Brain microvascular endothelial cell (primary cell): ENCODE measurements at regions not wholly inside any gene's neighbourhood (a gene's known extent, or its start where the extent isn't known, plus 50 kb on each side); places are given as distances from the start of the nearest gene placed in this dataset.

Source experiments
- DNase-seq: peaks from one replicate; pipeline ENCODE4 v3.0.0-alpha.2; 2020
- H3K27ac ChIP-seq: fragments of 250-450 bp; sonication (Bioruptor Pico); 2 replicates; pipeline ENCODE4 v1.5.1; 2020; ENCODE audit warnings: mild to moderate bottlenecking, moderate library complexity
- H3K27me3 ChIP-seq: fragments of 250-450 bp; sonication (Bioruptor Pico); replicated peaks from 2 replicates; pipeline ENCODE4 v1.5.1; 2020; ENCODE audit warnings: mild to moderate bottlenecking
- H3K36me3 ChIP-seq: fragments of 250-450 bp; sonication (Bioruptor Pico); replicated peaks from 2 replicates; pipeline ENCODE4 v1.5.1; 2020; ENCODE audit warnings: mild to moderate bottlenecking
- H3K4me3 ChIP-seq: 2 replicates; pipeline ENCODE4 v1.5.1; 2011; ENCODE audit warnings: low read depth, mild to moderate bottlenecking, control low read depth, low read length, moderate library complexity
- CTCF ChIP-seq: IDR thresholded peaks from 2 replicates; pipeline ENCODE4 v1.5.1; 2011; ENCODE audit warnings: low read depth, mild to moderate bottlenecking, moderate library complexity, low read length, control low read depth, inconsistent platforms; ENCODE audit errors: missing control alignments
- in situ Hi-C: cut with HindIII; loops from 2 replicates; pipeline ENCODE4 v1.10.0; 2017; ENCODE audit warnings: low sequenced_read_pairs, low pct_ligation_motif_present

- DNase-seq: no peak
- Histone ChIP-seq H3K4me3 (no peak overlapping the region), H3K27ac (no peak overlapping the region), H3K36me3 (no peaks in the 10 kb centered on the region), H3K27me3 (no peaks in the 10 kb centered on the region)
- in situ Hi-C loops: no loop called here
- TF ChIP-seq CTCF: no peak
Observed at GRCh38 chr5:56616454-56617160, 198.7 kb upstream of the MAP3K1 start.

GRCh38 chr5:56615361-56616153 lies 199.8 kb upstream of the MAP3K1 start:
- TF ChIP-seq CTCF: no peak
- Histone ChIP-seq H3K27ac (no peak overlapping the region), H3K27me3 (no peaks in the 10 kb centered on the region), H3K4me3 (no peak overlapping the region), H3K36me3 (no peaks in the 10 kb centered on the region)
- in situ Hi-C loops: no loop called here
- no peak for DNase-seq

GRCh38 chr5:56612759-56613158 lies 202.6 kb upstream of the MAP3K1 start:
- Histone ChIP-seq H3K27ac (no peak overlapping the region), H3K4me3 (no peak overlapping the region), H3K27me3 (no peaks in the 10 kb centered on the region), H3K36me3 (no peaks in the 10 kb centered on the region)
- DNase-seq: no peak
- in situ Hi-C loops: no loop called here
- TF ChIP-seq CTCF: no peak

- Histone ChIP-seq H3K27ac (no peak overlapping the region), H3K27me3 (no peaks in the 10 kb centered on the region), H3K36me3 (no peaks in the 10 kb centered on the region), H3K4me3 (no peak overlapping the region)
- no peak for TF ChIP-seq CTCF
- DNase-seq: no peak
- in situ Hi-C loops: no loop called here
Observed at GRCh38 chr5:56612353-56612752, 203.0 kb upstream of the MAP3K1 start.

GRCh38 chr5:56610093-56610698 lies 205.2 kb upstream of the MAP3K1 start:
- no peaks in the 10 kb centered on the region for H3K36me3 ChIP-seq
- no peak overlapping the region for H3K4me3 ChIP-seq
- no peak overlapping the region for H3K27ac ChIP-seq
- H3K27me3 ChIP-seq: no peaks in the 10 kb centered on the region
- TF ChIP-seq CTCF: no peak
- no peak for DNase-seq
- in situ Hi-C loops: no loop called here
